SK-N-SH (cell line): ENCODE measurements at regions not wholly inside any gene's neighbourhood (a gene's known extent, or its start where the extent isn't known, plus 50 kb on each side); places are given as distances from the start of the nearest gene placed in this dataset.

Source experiments
- CTCF ChIA-PET: fragments of 300-600, 350-600 bp; formaldehyde crosslinking; extraction: SDS; loops from one replicate; lab custom pipeline; 2021; lab: Yijun Ruan, JAX
- POLR2A ChIA-PET: fragments of 350-600 bp; sonication (Branson Sonifier 250); formaldehyde crosslinking; extraction: SDS; loops from one replicate; lab custom pipeline; 2020; ENCODE audit warnings: antibody characterized with exemption, inconsistent platforms; lab: Yijun Ruan, JAX
- DNase-seq: peaks from one replicate; pipeline ENCODE4 v3.0.0; 2012
- H2AFZ ChIP-seq: fragments of 200-600 bp; sonication (generic); 2 replicates; pipeline ENCODE4 v1.8.1; 2016; ENCODE audit warnings: antibody characterized with exemption, mild to moderate bottlenecking, low read depth
- H3F3A ChIP-seq: fragments of 200-600 bp; sonication (generic); replicated peaks from 2 replicates; pipeline ENCODE3; 2016; ENCODE audit warnings: antibody characterized with exemption, mild to moderate bottlenecking; ENCODE audit not compliant: insufficient read depth
- H3K27ac ChIP-seq, 2 experiments: fragments of 200-500 bp in 1 of 2; fragments of 200-600 bp in 1 of 2; sonication (Bioruptor generic) in 1 of 2; sonication (generic), shearing (Covaris generic) in 1 of 2; 2 replicates each; pipeline versions ENCODE4 v1.5.1 to v1.6.1; 2014 to 2016; ENCODE audit warnings: low read depth in 2 of 2, inconsistent platforms in 1 of 2, low read length in 1 of 2, mild to moderate bottlenecking in 1 of 2, mixed read lengths in 1 of 2
- H3K27me3 ChIP-seq: fragments of 200-600 bp; sonication (generic), shearing (Covaris generic); 2 replicates; pipeline ENCODE4 v1.6.1; 2016; ENCODE audit warnings: mixed run types; ENCODE audit not compliant: insufficient read depth
- H3K36me3 ChIP-seq, 2 experiments: fragments of 200-500 bp in 1 of 2; fragments of 200-600 bp in 1 of 2; sonication (Bioruptor generic) in 1 of 2; sonication (generic) in 1 of 2; replicated peaks in 1 of 2; 2 replicates each; pipeline versions ENCODE3 to v1.5.1; 2014 to 2016; ENCODE audit warnings: low read length in 1 of 2, mild to moderate bottlenecking in 1 of 2; ENCODE audit not compliant: insufficient read depth in 2 of 2, control insufficient read depth in 1 of 2
- H3K4me1 ChIP-seq, 2 experiments: fragments of 200-500 bp in 1 of 2; fragments of 200-600 bp in 1 of 2; sonication (Bioruptor generic) in 1 of 2; sonication (generic), shearing (Covaris generic) in 1 of 2; 2 replicates each; pipeline versions ENCODE4 v1.5.1 to v1.6.1; 2014 to 2016; ENCODE audit warnings: low read depth in 1 of 2, low read length in 1 of 2, mixed run types in 1 of 2; ENCODE audit not compliant: insufficient read depth in 2 of 2, control insufficient read depth in 1 of 2
- H3K4me2 ChIP-seq: fragments of 200-600 bp; sonication (generic), shearing (Covaris generic); 2 replicates; pipeline ENCODE4 v1.6.1; 2017; ENCODE audit warnings: mixed run types
- H3K4me3 ChIP-seq, 2 experiments: fragments of 200-500 bp in 1 of 2; fragments of 200-600 bp in 1 of 2; sonication (Bioruptor generic) in 1 of 2; sonication (generic), shearing (Covaris generic) in 1 of 2; 2 replicates each; pipeline versions ENCODE4 v1.5.1 to v1.8.1; 2014 to 2016; ENCODE audit warnings: low read depth in 2 of 2, inconsistent platforms in 1 of 2, low read length in 1 of 2, mild to moderate bottlenecking in 1 of 2, mixed read lengths in 1 of 2, moderate library complexity in 1 of 2
- H3K79me2 ChIP-seq: fragments of 200-600 bp; sonication (generic); 2 replicates; pipeline ENCODE4 v1.8.1; 2017; ENCODE audit warnings: mild to moderate bottlenecking; ENCODE audit not compliant: insufficient read depth
- H3K9ac ChIP-seq: fragments of 200-600 bp; sonication (generic); 2 replicates; pipeline ENCODE4 v1.6.1; 2017; ENCODE audit warnings: mixed run types
- H3K9me2 ChIP-seq: fragments of 200-600 bp; sonication (generic); 2 replicates; pipeline ENCODE4 v1.6.1; 2017; ENCODE audit warnings: mixed run types
- H3K9me3 ChIP-seq: fragments of 200-600 bp; sonication (generic); 2 replicates; pipeline ENCODE4 v1.6.1; 2017; ENCODE audit warnings: mixed run types, mild to moderate bottlenecking, moderate library complexity
- H4K20me1 ChIP-seq: fragments of 200-600 bp; sonication (generic); 2 replicates; pipeline ENCODE4 v1.6.1; 2017; ENCODE audit warnings: mild to moderate bottlenecking, mixed run types; ENCODE audit not compliant: insufficient read depth
- CHD2 ChIP-seq: fragments of 150-350 bp; IDR thresholded peaks from 2 replicates; pipeline ENCODE4 v1.6.1; 2018; ENCODE audit warnings: low read length; ENCODE audit not compliant: partially characterized antibody
- CTCF ChIP-seq: fragments of 200-600 bp; sonication (generic); IDR thresholded peaks from 2 replicates; pipeline ENCODE4 v1.6.1; 2017; ENCODE audit warnings: antibody characterized with exemption, mild to moderate bottlenecking, moderate library complexity
- ELF1 ChIP-seq: IDR thresholded peaks from 2 replicates; pipeline ENCODE4 v1.4.0; 2012
- EP300 ChIP-seq, 2 experiments: IDR thresholded peaks; 2 replicates each; pipeline versions ENCODE4 v1.4.0 to v1.6.1; 2012; ENCODE audit warnings: borderline replicate concordance in 1 of 2, low read depth in 1 of 2, low read length in 1 of 2
- EZH2phosphoT487 ChIP-seq: fragments of 200-600 bp; sonication (generic); IDR thresholded peaks from 2 replicates; pipeline ENCODE4 v1.6.1; 2017; ENCODE audit warnings: low read depth, mixed run types, mild to moderate bottlenecking, antibody characterized with exemption, moderate library complexity, borderline replicate concordance
- FOXJ3 ChIP-seq: sonication (generic); formaldehyde crosslinking; IDR thresholded peaks from 2 replicates; pipeline ENCODE4 v1.5.1; 2020; ENCODE audit warnings: mild to moderate bottlenecking, missing genetic modification reagents
- GABPA ChIP-seq: IDR thresholded peaks from 2 replicates; pipeline ENCODE4 v1.4.0; 2012; ENCODE audit warnings: low read depth, mild to moderate bottlenecking
- MXI1 ChIP-seq: IDR thresholded peaks from 2 replicates; pipeline ENCODE4 v1.6.1; 2012; ENCODE audit warnings: mild to moderate bottlenecking, low read depth, low read length, improper control_type of control experiment
- POLR2AphosphoS5 ChIP-seq: IDR thresholded peaks from 2 replicates; pipeline ENCODE4 v1.6.1; 2012; ENCODE audit warnings: low read depth, low read length
- RAD21 ChIP-seq: IDR thresholded peaks from 2 replicates; pipeline ENCODE4 v1.6.1; 2012; ENCODE audit warnings: mild to moderate bottlenecking, low read length
- RCOR1 ChIP-seq: fragments of 150-350 bp; IDR thresholded peaks from 2 replicates; pipeline ENCODE4 v1.6.1; 2017; ENCODE audit warnings: antibody characterized with exemption, low read length
- RFX5 ChIP-seq: IDR thresholded peaks from 2 replicates; pipeline ENCODE4 v1.6.1; 2012; ENCODE audit warnings: mild to moderate bottlenecking, improper control_type of control experiment, low read length
- SMC3 ChIP-seq: IDR thresholded peaks from 2 replicates; pipeline ENCODE4 v1.6.1; 2012; ENCODE audit warnings: low read depth, low read length, improper control_type of control experiment
- TAF1 ChIP-seq: IDR thresholded peaks from 2 replicates; pipeline ENCODE4 v1.6.1; 2012; ENCODE audit warnings: low read depth, mild to moderate bottlenecking, low read length, moderate library complexity, borderline replicate concordance
- TCF12 ChIP-seq: IDR thresholded peaks from 2 replicates; pipeline ENCODE4 v1.4.0; 2012
- ZBTB33 ChIP-seq: IDR thresholded peaks from 2 replicates; pipeline ENCODE4 v1.4.0; 2012; ENCODE audit warnings: low read depth, borderline replicate concordance
- WGBS: methylation state at CpG from one replicate; pipeline ENCODE4 v1.1.6; 2017; ENCODE audit warnings: low lambda C conversion rate; 5-methylcytosine and 5-hydroxymethylcytosine counted together
- TF ChIP-seq, protein P1 (sequence below): IDR thresholded peaks from 2 replicates; pipeline ENCODE4 v1.4.0; 2012; ENCODE audit warnings: low read depth

- Histone ChIP-seq H3K27ac (no peak overlapping the region), H3K27me3 (peaks cover 19% of the 10 kb centered on the region), H3F3A (no peaks in the 10 kb centered on the region), H3K9ac (no peak overlapping the region), H3K79me2 (no peaks in the 10 kb centered on the region), H4K20me1 (no peaks in the 10 kb centered on the region), H3K4me1 (peaks cover 0 to 19% of the 10 kb centered on the region in 2 experiments; a peak in 1 of 4 replicates), H3K4me3 (no peak overlapping the region), H2AFZ (no peak overlapping the region), H3K36me3 (no peaks in the 10 kb centered on the region), H3K9me3 (no peaks in the 10 kb centered on the region), H3K4me2 (no peak overlapping the region), H3K9me2 (no peaks in the 10 kb centered on the region)
- no peak for DNase-seq
- 76% methylated on average over 3 of the region's 3 CpGs for WGBS
- ChIA-PET CTCF (interaction anchor here (3.5 kb wide), 1 partner anchor 16 kb away, joined by 12 read pairs; no protein-coding TSS in a partner anchor), POLR2A (no interaction called here)
- no peak for TF ChIP-seq RAD21
- no peak for TF ChIP-seq RFX5
- TF ChIP-seq, protein P1, sequence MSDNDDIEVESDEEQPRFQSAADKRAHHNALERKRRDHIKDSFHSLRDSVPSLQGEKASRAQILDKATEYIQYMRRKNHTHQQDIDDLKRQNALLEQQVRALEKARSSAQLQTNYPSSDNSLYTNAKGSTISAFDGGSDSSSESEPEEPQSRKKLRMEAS, result no peak
- TF ChIP-seq EZH2phosphoT487, result no peak
- no peak for TF ChIP-seq FOXJ3 (CRISPR knock-in tag)
- TF ChIP-seq SMC3, result no peak
- no peak for TF ChIP-seq CHD2
- TF ChIP-seq MXI1, result no peak
- no peak for TF ChIP-seq CTCF
- no peak for TF ChIP-seq ELF1
- TF ChIP-seq ZBTB33, result no peak
- no peak for TF ChIP-seq POLR2AphosphoS5
- no peak for TF ChIP-seq EP300 (IDR thresholded peaks at IDR 0.05; ENCODE audit: borderline replicate concordance in 1 of 2, low read depth in 1 of 2, low read length in 1 of 2)
- no peak for TF ChIP-seq TAF1
- no peak for TF ChIP-seq GABPA
- TF ChIP-seq TCF12, result no peak
- no peak for TF ChIP-seq RCOR1
These were observed 90.6 kb upstream of the POU3F1 start for GRCh38 chr1:38137164-38137563.
